ENCODE measurements at regions not wholly inside any gene's neighbourhood (a gene's known extent, or its start where the extent isn't known, plus 50 kb on each side); places are given as distances from the start of the nearest gene placed in this dataset.

GRCh38 chr17:72184805-72185204 lies 64.0 kb downstream of the SOX9 start:
- H3K4me3 ChIP-seq (ENCODE audit: low read depth, low read length) = no peak overlapping the region
- H3K9me3 ChIP-seq = no peaks in the 10 kb centered on the region
- DNase-seq = no peak
- TF ChIP-seq, protein P1, sequence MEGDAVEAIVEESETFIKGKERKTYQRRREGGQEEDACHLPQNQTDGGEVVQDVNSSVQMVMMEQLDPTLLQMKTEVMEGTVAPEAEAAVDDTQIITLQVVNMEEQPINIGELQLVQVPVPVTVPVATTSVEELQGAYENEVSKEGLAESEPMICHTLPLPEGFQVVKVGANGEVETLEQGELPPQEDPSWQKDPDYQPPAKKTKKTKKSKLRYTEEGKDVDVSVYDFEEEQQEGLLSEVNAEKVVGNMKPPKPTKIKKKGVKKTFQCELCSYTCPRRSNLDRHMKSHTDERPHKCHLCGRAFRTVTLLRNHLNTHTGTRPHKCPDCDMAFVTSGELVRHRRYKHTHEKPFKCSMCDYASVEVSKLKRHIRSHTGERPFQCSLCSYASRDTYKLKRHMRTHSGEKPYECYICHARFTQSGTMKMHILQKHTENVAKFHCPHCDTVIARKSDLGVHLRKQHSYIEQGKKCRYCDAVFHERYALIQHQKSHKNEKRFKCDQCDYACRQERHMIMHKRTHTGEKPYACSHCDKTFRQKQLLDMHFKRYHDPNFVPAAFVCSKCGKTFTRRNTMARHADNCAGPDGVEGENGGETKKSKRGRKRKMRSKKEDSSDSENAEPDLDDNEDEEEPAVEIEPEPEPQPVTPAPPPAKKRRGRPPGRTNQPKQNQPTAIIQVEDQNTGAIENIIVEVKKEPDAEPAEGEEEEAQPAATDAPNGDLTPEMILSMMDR (IDR thresholded peaks at IDR 0.05; ENCODE audit: low read depth, low read length) = no peak
- H3K4me1 ChIP-seq = no peaks in the 10 kb centered on the region
- no peaks in the 10 kb centered on the region for H3K27me3 ChIP-seq
- H3K36me3 ChIP-seq = no peaks in the 10 kb centered on the region

DNA sequence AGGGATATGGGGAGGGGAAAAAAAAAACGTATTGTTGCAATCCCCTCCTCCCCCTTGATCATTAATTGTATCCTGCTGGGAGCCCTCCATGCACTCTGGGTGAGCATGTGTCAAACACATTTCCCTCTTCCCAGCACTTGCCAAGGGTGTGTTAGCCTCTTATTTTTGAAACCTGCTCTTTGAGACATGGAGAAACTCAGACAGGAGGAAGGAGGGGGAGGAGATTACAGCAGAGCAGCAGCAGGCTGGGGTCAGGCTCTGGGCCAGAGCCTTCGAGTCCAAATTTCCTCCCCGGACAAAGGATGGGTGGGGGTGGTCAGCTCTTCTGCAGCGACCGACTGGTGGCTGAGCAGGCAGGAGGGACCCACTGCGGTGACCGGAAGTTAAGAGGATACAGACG lies 64.7 kb downstream of the SOX9 start:
- TF ChIP-seq, protein P1 (IDR thresholded peaks at IDR 0.05; ENCODE audit: low read depth, low read length) = no peak
- no peak for DNase-seq
- H3K9me3 ChIP-seq = no peaks in the 10 kb centered on the region
- no peak overlapping the region for H3K4me3 ChIP-seq (ENCODE audit: low read depth, low read length)
- H3K27me3 ChIP-seq = no peaks in the 10 kb centered on the region
- no peaks in the 10 kb centered on the region for H3K36me3 ChIP-seq
- no peaks in the 10 kb centered on the region for H3K4me1 ChIP-seq

DNA sequence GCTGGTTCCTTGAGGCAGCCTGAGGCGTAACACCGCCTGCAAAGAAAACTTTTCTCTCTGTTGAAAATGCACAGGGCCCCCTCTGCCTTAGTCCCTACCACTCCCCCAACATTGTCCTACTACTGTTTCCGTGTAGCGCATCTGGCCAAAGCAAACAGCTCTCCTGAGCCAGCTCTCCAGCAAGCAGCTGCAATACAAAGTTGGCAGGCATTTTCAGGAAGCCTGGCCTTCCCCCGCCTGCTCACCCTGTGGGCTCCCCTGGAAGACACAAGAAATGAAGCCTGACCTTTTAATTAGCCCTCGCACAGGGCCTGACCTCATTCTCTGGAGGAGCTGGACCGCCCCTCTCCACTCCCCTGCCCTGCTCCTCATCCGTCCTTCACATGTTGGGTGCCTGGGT lies 66.7 kb downstream of the SOX9 start:
- no peak for DNase-seq
- Histone ChIP-seq H3K27me3 (no peaks in the 10 kb centered on the region), H3K4me3 (ENCODE audit: low read depth, low read length) (no peak overlapping the region), H3K36me3 (no peaks in the 10 kb centered on the region), H3K9me3 (no peaks in the 10 kb centered on the region), H3K4me1 (peaks cover 4% of the 10 kb centered on the region; the same call in 1 of the 2 replicates)
- TF ChIP-seq, protein P1 (IDR thresholded peaks at IDR 0.05; ENCODE audit: low read depth, low read length) = no peak

- TF ChIP-seq, protein P1 (IDR thresholded peaks at IDR 0.05; ENCODE audit: low read depth, low read length) = no peak
These were observed 68.0 kb downstream of the SOX9 start for GRCh38 chr17:72188801-72189200.

GRCh38 chr17:72189768-72190593 lies 69.2 kb downstream of the SOX9 start:
- Histone ChIP-seq H3K9me3 (no peaks in the 10 kb centered on the region), H3K36me3 (no peaks in the 10 kb centered on the region), H3K4me3 (ENCODE audit: low read depth, low read length) (no peak overlapping the region), H3K27me3 (no peaks in the 10 kb centered on the region), H3K4me1 (peaks cover 4% of the 10 kb centered on the region; the same call in 1 of the 2 replicates)
- no peak for DNase-seq
- TF ChIP-seq, protein P1 (IDR thresholded peaks at IDR 0.05; ENCODE audit: low read depth, low read length) = no peak

More at GRCh38 chr17:72188801-72189200, 68.0 kb downstream of the SOX9 start:
- Histone ChIP-seq H3K9me3 (no peaks in the 10 kb centered on the region), H3K27me3 (no peaks in the 10 kb centered on the region), H3K36me3 (no peaks in the 10 kb centered on the region), H3K4me3 (ENCODE audit: low read depth, low read length) (no peak overlapping the region), H3K4me1 (peaks cover 4% of the 10 kb centered on the region; the same call in 1 of the 2 replicates)
- no peak for DNase-seq

DNA sequence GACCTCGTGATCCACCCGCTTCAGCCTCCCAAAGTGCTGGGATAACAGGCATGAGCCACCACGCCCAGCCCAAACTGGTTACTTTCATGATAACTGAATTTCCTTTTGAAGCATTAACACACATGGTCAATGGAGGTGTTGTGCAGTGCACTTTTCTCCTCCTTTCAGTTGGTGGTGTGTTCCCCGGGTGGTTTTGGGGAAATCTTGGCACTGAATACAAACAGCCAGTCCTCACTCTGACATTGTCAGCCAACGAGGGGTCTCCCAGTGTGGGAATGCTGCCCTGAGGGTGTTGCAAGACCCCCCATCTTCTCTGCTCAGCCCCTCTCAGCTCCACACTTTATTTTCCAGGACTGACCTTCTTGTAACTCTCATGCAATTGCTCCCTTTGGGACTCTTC lies 70.5 kb downstream of the SOX9 start:
- Histone ChIP-seq H3K4me1 (peaks cover 4% of the 10 kb centered on the region; the same call in 1 of the 2 replicates), H3K27me3 (no peaks in the 10 kb centered on the region), H3K9me3 (no peaks in the 10 kb centered on the region), H3K4me3 (ENCODE audit: low read depth, low read length) (no peak overlapping the region), H3K36me3 (no peaks in the 10 kb centered on the region)
- DNase-seq = no peak
- TF ChIP-seq, protein P1 (IDR thresholded peaks at IDR 0.05; ENCODE audit: low read depth, low read length) = no peak

Measured in BE2C (cell line).